Parathyroid adenoma (tissue), 2 donors: ENCODE measurements at regions not wholly inside any gene's neighbourhood (a gene's known extent, or its start where the extent isn't known, plus 50 kb on each side); places are given as distances from the start of the nearest gene placed in this dataset.

Experiments used
- H2AFZ ChIP-seq: fragments of 300-600 bp; sonication (generic); one replicate; pipeline ENCODE4 v1.7.0; 2017; ENCODE audit warnings: antibody characterized with exemption, mild to moderate bottlenecking
- H3K27ac ChIP-seq: fragments of 300-600 bp; sonication (generic); one replicate; pipeline ENCODE4 v1.7.0; 2017
- H3K27me3 ChIP-seq: fragments of 300-600 bp; sonication (generic); one replicate; pipeline ENCODE4 v1.7.0; 2017; ENCODE audit warnings: low read length; ENCODE audit not compliant: control insufficient read depth, insufficient read depth
- H3K36me3 ChIP-seq: fragments of 300-600 bp; sonication (generic); one replicate; pipeline ENCODE4 v1.7.0; 2017; ENCODE audit warnings: low read length; ENCODE audit not compliant: control insufficient read depth, insufficient read depth
- H3K4me1 ChIP-seq: fragments of 300-600 bp; sonication (generic); one replicate; pipeline ENCODE4 v1.7.0; 2017; ENCODE audit warnings: control low read depth
- H3K4me2 ChIP-seq: fragments of 300-600 bp; sonication (generic); one replicate; pipeline ENCODE4 v1.7.0; 2017; ENCODE audit warnings: low read length
- H3K4me3 ChIP-seq: fragments of 300-600 bp; sonication (generic); one replicate; pipeline ENCODE4 v1.7.0; 2017; ENCODE audit warnings: low read depth, low read length
- H3K79me2 ChIP-seq: fragments of 300-600 bp; sonication (generic); one replicate; pipeline ENCODE4 v1.7.0; 2017; ENCODE audit warnings: control low read depth
- H3K9ac ChIP-seq: fragments of 300-600 bp; sonication (generic); one replicate; pipeline ENCODE4 v1.7.0; 2017; ENCODE audit warnings: mild to moderate bottlenecking
- H3K9me3 ChIP-seq: fragments of 300-600 bp; sonication (generic); one replicate; pipeline ENCODE4 v1.7.0; 2017; ENCODE audit warnings: low read length; ENCODE audit not compliant: control insufficient read depth
- CTCF ChIP-seq: fragments of 300-600 bp; sonication (generic); IDR thresholded peaks from one replicate; pipeline ENCODE4 v1.7.0; 2017; ENCODE audit warnings: antibody characterized with exemption, mild to moderate bottlenecking
- donor health status: primary hyperparathyroidism.

DNA sequence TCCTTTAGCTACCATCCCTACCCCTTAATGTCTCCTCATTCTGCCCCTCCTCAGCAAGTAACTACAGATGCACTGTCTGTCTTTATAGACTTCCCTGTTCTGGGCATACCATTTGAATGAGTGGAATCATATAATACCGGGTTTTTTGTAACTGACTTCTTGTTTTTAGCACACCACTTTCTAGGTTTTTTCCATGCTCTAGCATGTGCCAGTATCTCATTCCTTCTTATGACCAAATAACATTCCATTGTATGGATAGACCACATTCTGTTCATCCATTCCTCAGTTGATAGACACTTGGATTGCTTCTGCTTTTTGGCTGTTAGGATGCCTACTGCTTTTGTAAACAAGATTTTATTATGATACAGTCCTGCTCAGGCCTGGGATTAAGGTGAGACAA, 154.7 kb downstream of the TSN start:
- Histone ChIP-seq H3K4me1 (no peaks in the 10 kb centered on the region), H3K27me3 (no peaks in the 10 kb centered on the region), H3K9me3 (no peaks in the 10 kb centered on the region), H3K9ac (no peak overlapping the region), H3K4me2 (no peak overlapping the region), H3K27ac (no peak overlapping the region), H2AFZ (no peak overlapping the region), H3K79me2 (no peaks in the 10 kb centered on the region), H3K4me3 (no peak overlapping the region), H3K36me3 (no peaks in the 10 kb centered on the region)
- TF ChIP-seq CTCF = no peak

- no peak for TF ChIP-seq CTCF
- H3K4me2 ChIP-seq = no peak overlapping the region
- no peak overlapping the region for H2AFZ ChIP-seq
- H3K9me3 ChIP-seq = no peaks in the 10 kb centered on the region
- H3K4me1 ChIP-seq = no peaks in the 10 kb centered on the region
- no peaks in the 10 kb centered on the region for H3K79me2 ChIP-seq
- no peaks in the 10 kb centered on the region for H3K36me3 ChIP-seq
- no peaks in the 10 kb centered on the region for H3K27me3 ChIP-seq
- H3K9ac ChIP-seq = no peak overlapping the region
- H3K4me3 ChIP-seq = no peak overlapping the region
- no peak overlapping the region for H3K27ac ChIP-seq
Observed at GRCh38 chr2:121911036-121911435, 155.6 kb downstream of the TSN start.

DNA sequence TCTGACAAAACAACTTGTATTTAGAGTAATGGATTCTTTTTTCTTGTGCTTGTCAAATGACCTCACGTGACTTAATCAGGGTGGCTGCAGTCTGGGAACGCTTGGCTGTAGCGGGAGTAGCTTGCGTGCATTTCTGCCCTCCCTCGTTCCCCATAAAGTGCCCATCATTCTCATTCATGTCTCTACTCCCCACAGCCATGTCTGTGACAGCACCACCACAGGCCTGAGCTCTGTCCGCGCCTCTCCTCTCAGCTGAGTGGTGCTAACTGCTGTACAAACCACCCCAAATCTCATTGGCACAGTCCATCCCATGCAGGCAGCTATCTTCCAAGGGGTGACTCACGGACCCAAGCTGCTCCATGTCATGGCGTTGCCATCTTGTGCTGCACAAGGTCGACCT, 161.7 kb downstream of the TSN start:
- Histone ChIP-seq H3K4me2 (no peak overlapping the region), H2AFZ (no peak overlapping the region), H3K9ac (no peak overlapping the region), H3K9me3 (no peaks in the 10 kb centered on the region), H3K27ac (no peak overlapping the region), H3K79me2 (no peaks in the 10 kb centered on the region), H3K4me3 (no peak overlapping the region), H3K4me1 (no peaks in the 10 kb centered on the region), H3K36me3 (no peaks in the 10 kb centered on the region), H3K27me3 (no peaks in the 10 kb centered on the region)
- no peak for TF ChIP-seq CTCF

DNA sequence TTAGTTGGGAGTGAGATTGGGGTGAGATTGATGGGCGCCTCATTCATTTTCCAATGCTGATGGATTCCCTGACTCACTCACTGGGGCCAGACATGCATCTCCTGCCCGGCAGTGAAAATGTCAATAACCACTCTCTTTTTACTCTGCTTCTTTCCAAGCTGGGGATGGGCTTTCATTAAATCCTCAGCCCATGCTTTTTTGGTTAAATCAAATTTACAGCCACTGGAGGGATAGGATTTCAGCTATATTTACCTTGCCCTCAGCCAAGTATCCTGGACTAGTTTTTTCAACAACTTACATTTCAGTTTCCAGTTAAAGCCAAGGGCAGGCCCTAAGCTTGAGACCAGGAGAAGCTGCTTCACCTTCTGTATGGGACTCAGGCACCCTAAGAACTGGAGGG, 162.8 kb downstream of the TSN start:
- H3K4me1 ChIP-seq = no peaks in the 10 kb centered on the region
- H3K9me3 ChIP-seq = no peaks in the 10 kb centered on the region
- no peaks in the 10 kb centered on the region for H3K36me3 ChIP-seq
- no peaks in the 10 kb centered on the region for H3K79me2 ChIP-seq
- no peak overlapping the region for H3K4me2 ChIP-seq
- TF ChIP-seq CTCF = no peak
- no peak overlapping the region for H3K4me3 ChIP-seq
- no peak overlapping the region for H2AFZ ChIP-seq
- no peak overlapping the region for H3K27ac ChIP-seq
- no peak overlapping the region for H3K9ac ChIP-seq
- H3K27me3 ChIP-seq = no peaks in the 10 kb centered on the region

- no peak overlapping the region for H3K4me3 ChIP-seq
- no peak overlapping the region for H3K9ac ChIP-seq
- H3K4me1 ChIP-seq = no peaks in the 10 kb centered on the region
- no peaks in the 10 kb centered on the region for H3K36me3 ChIP-seq
- H3K4me2 ChIP-seq = no peak overlapping the region
- no peak overlapping the region for H3K27ac ChIP-seq
- no peaks in the 10 kb centered on the region for H3K27me3 ChIP-seq
- TF ChIP-seq CTCF = no peak
- no peaks in the 10 kb centered on the region for H3K9me3 ChIP-seq
- H3K79me2 ChIP-seq = no peaks in the 10 kb centered on the region
- no peak overlapping the region for H2AFZ ChIP-seq
Observed at GRCh38 chr2:121919803-121920202, 164.4 kb downstream of the TSN start.
